Medulla oblongata (tissue), 1 donor: ENCODE measurements at regions not wholly inside any gene's neighbourhood (a gene's known extent, or its start where the extent isn't known, plus 50 kb on each side); places are given as distances from the start of the nearest gene placed in this dataset.
"Not testable (repeated sequence)": the region's sequence is repeated elsewhere in the genome, so short reads cannot be mapped to it uniquely, and the experiment has no call there.

Experiments
- DNase-seq: peaks from one replicate; pipeline ENCODE4 v3.0.0-alpha.2; 2015; ENCODE audit errors: extremely low spot score

- no peak for DNase-seq
These were observed 409.4 kb upstream of the PPP2R3A start for GRCh38 chr3:135556174-135556573.

- no peak for DNase-seq
These were observed 407.3 kb upstream of the PPP2R3A start for GRCh38 chr3:135558150-135558783.

GRCh38 chr3:135558906-135559305 lies 406.6 kb upstream of the PPP2R3A start:
- no peak for DNase-seq

GRCh38 chr3:135559802-135560201 lies 405.7 kb upstream of the PPP2R3A start:
- no peak for DNase-seq

- DNase-seq, result no peak
These were observed 404.7 kb upstream of the PPP2R3A start for GRCh38 chr3:135560847-135561246.

DNA sequence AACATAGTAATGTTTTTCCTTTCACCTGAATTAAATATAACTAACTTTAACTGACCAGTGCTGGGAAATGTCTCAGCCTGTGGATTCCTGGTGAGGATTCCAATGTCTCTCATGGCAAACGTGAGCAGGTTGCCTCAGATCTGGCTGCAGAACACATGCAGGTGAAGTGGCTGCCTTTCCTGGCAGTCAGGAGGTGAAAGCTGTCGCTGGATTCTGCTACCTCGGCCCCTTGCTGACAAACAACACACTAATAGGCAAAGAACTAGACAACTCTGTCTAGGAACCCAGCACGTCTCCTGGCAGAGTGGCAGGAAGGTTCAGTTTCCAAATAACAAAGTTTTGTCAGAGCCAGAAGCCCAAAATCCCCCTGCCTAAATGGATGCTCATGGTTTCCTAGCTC lies 400.8 kb upstream of the PPP2R3A start:
- DNase-seq, result no peak

GRCh38 chr3:135565546-135565945 lies 400.0 kb upstream of the PPP2R3A start:
- no peak for DNase-seq

DNA sequence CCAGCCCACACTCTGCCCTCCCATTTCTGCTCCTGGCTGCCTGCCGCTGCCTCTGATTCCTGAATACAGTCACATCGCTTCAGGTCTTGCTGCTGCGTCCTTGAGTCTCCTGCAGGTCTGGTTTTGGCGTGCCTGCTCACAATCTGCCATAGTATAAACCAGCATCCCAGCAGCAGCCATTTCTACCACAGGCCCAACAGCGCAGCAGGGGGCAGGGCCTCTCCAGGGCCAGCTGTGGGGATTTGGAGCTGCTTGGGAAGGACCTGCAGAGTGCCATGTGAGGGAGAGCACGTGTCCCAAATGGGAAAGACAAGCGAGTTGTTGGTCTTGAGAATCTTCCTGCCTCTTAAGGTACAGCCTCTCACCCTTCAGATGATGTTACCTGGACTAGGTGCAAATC lies 398.3 kb upstream of the PPP2R3A start:
- DNase-seq, result no peak

DNA sequence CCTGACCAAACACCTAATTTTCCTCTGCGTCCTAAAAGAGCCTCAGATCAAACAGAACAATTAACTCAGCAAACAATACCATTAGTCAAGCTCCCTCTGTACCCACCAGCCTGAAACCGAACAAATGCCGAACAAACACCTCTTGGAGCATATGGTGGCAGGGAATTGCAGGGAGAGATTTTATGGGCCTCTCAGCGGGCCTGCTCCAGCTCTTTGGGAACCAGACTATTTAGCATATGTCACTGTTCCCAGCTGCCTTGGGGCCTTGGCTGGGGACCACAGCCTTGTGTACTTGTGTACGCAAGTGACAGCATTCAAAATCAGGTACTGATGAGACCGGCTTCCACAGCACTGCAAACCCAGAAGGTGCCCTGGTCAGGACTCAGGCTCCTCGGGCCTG lies 388.8 kb upstream of the PPP2R3A start:
- DNase-seq, result no peak

GRCh38 chr3:135581806-135582205 lies 383.7 kb upstream of the PPP2R3A start:
- DNase-seq, result no peak

DNA sequence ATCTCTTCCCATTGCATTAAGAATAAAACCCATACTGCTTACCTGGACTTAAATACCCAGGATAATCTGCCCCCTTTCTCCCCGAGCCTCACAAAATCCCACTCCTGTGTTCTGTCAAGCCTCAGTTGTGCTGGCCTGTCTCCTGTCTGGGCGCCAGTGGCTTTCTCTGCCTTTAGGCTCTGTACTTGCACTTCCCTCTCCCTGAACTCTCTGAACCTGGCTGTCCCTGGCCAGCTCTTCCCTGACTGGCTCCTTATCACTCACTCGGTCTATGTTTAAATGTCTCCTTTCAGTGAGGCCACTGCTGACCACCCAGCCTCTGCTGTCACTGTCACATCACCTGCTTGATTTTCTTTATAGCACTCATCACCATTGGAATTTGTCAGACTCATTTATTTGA lies 382.7 kb upstream of the PPP2R3A start:
- DNase-seq, result no peak

GRCh38 chr3:135596563-135596962 lies 369.0 kb upstream of the PPP2R3A start:
- no peak for DNase-seq

DNA sequence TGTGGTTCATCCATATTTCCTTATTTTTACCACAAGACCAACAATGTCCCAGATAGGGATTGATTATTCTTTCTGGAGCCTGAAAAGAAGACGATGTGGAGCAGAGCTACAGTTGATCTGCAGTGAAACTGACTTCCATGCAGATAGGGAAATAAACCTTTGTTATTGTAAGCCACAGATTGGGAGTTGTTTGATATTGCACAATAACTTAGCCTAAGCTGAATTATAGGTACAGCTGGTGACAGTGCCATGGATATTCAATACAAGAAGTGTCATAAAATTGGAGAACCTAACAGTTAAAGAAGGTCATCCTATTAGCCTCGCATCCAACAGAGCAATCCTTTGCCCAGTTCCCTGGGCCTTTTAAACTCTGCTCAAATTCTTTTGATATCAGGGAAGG lies 367.7 kb upstream of the PPP2R3A start:
- DNase-seq, result no peak

DNA sequence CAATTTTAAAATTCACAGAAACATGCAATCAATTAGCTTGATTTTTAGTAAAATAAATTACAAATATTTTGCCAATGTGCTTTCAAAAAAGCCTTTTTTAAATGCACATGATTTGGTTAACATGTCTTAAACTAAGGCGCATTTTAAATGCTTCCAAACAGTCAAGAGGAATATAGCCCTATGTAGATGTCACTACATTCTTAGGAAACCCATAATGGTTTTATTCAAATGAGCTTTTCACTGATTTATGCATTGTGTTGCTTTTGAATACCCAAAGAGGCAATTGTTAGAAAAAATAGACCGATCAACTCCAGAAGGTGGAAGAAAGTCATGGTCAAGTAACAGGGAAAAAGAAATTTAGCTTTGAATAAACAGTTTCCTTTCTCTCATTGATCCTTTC lies 366.9 kb upstream of the PPP2R3A start:
- DNase-seq, result no peak

DNA sequence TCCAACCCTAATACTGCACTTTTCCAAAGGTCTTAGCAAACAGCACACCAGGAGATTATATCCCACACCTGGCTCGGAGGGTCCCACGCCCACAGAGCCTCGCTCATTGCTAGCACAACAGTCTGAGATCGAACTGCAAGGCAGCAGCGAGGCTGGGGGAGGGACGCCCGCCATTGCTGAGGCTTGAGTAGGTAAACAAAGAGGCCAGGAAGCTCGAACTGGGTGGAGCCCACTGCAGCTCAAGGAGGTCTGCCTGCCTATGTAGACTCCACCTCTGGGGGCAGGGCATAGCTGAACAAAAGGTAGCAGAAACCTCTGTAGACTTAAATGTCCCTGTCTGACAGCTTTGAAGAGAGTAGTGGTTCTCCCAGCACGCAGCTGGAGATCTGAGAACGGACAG lies 361.0 kb upstream of the PPP2R3A start:
- DNase-seq, result not testable (repeated sequence)

- DNase-seq, result no peak
These were observed 347.4 kb upstream of the PPP2R3A start for GRCh38 chr3:135618123-135618522.

DNA sequence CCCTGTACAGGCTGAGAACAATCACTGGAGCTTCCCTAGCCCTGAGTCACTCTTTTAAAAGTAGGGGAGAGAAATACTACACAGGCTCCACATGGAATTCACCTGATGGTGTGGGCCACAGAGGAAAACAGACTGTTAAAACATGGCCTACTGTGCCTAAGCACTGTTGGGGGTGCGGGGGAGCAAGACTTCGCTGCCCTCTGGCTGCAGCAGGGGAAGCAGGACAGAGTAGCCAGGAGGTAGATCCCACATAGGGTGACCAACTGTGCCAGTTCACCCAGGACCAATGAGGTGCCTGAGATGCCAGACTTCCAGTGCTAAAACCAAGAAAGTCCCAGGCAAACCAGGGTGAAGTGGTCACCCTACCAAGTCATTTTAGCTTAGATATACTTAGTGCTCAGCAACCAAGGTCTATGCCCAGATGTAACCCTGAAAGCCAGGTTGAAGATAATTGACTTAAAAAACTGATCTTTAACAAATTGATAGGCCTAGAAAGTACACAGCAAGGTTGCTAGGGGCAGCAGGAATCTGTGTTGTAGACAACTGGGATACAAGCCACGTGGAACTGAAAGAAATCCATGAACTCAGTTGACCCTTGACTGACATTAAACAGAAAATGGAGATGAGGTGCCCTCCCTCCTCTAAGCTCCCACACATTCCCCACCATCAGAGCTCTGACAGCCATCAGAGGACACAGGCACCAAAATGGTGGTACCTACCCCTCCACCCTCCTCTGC lies 344.2 kb upstream of the PPP2R3A start:
- no peak for DNase-seq

DNA sequence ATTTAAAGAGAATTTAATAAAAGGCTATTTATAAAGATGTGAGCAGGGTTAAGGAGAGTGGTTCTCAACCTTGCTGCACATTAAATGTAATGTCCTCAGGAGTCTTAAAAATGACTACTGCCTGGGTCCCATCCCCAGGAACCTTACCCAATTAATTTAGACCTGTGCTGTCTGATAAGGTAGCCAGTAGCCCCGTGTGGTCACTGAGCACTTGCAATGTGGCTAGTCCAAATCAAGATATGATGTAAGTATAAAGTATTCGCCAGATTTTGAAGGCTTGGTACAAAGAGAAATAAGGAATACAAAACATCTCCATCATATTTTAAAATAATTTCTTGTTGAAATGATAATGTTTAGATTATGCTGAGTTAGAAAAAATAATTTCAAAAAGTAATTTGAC lies 343.3 kb upstream of the PPP2R3A start:
- DNase-seq, result no peak

GRCh38 chr3:135622656-135623055 lies 342.9 kb upstream of the PPP2R3A start:
- DNase-seq, result no peak

DNA sequence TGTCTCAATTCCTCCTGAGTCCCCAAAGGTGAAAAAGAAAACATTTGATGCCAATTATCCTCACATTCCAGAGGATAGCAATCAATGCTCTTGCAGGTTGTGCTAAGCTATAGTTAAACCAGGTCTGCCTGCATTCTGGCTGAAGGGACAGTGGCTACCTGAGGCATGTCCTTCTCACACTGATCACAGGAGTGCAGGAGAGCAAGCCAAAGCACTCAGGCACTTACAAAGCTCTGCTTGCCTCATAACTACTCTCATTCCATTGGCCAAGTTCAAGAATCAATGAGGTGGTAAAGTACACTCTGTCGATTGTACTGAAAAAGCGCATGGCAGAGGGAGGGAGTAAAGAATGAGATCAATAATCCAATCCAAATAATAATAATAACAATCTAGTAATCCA lies 342.0 kb upstream of the PPP2R3A start:
- no peak for DNase-seq

DNA sequence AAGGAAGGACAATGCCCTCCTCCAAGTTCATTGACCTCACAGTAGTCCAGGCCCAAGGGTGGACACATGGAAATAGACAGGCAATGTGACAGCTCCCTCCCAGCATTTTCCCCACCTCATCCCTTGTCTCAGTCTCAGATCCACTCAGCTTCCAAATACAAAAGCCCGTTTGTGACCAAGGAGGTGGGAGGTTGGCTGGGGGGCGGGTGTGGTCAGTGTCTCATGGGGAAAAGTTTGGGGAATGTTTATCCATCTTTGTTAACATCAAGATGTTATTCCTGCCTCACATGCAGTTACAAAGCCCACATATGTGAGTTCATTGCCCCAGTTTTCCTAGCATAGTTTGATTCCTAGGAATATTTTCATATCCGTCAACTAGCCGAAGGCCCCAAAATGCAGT lies 338.5 kb upstream of the PPP2R3A start:
- no peak for DNase-seq

DNA sequence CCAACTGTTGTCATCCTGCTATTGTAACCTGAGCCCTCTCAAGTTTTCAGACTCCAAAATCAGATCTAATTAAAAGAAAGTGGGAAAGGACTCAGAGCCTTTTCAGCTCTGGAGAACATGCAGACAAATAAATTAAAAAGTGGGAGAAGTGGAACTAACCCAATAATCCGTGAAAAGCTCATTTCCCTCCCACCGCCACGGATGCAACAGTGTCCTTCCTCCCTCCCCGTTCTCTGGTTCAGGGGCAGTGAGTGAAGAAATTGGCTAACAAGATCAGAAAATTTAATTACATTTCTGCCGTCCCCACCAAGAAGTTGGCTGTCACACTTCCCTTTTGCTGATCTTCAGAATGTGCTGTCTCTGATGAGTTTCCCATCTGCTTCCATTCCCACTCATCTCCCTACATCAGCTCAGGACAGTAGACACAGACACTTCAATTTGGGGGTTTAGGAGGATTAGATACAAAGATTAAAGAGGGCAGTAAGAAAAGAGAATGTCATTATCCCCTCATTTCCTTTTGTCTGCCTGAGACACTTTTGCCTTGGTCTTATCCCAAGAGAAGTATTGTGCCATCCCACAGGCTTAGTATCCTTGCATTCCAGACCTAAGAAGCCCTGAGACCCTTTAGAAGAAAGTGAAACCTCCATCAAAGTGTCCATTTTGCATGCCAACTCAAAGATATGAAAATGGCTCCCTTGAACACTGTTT lies 335.7 kb upstream of the PPP2R3A start:
- no peak for DNase-seq

DNA sequence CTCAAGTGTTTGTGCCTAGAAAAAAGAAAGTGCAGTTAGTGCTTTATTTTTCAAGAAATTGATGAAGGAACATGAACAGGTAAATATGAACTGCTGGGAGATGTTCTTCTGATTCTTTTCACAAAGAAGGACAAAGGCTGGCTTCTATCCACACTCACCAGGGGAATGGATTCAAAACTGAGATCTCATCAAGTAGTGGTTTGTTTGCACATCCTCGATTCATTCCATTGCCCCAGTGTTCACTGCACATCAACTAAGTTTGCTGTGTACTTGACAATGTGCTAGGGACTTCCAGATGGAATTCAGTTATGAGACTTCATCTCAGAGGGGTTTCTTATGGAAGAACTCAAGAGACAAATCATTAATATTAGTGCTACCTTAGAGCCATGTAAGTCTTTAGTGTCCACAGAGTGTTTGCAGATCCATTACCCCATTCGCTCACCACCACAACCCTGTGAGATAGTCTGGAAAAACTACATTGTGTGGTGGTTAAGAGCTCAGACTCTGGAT lies 332.9 kb upstream of the PPP2R3A start:
- no peak for DNase-seq
